ENCODE measurements at regions not wholly inside any gene's neighbourhood (a gene's known extent, or its start where the extent isn't known, plus 50 kb on each side); places are given as distances from the start of the nearest gene placed in this dataset.

- Histone ChIP-seq H3K4me1 (ENCODE audit: insufficient read depth, low read length) (no peaks in the 10 kb centered on the region), H2AFZ (ENCODE audit: low read depth, low read length) (no peak overlapping the region), H4K20me1 (ENCODE audit: insufficient read depth, low read length) (no peaks in the 10 kb centered on the region), H3K9ac (ENCODE audit: low read depth, low read length) (no peak overlapping the region), H3K9me3 (ENCODE audit: insufficient read depth, low read length, severe bottlenecking) (no peaks in the 10 kb centered on the region), H3K4me2 (ENCODE audit: insufficient read depth, low read length) (no peak overlapping the region), H3K27ac (ENCODE audit: low read length) (no peak overlapping the region), H3K4me3 (ENCODE audit: low read depth in 1 of 2, low read length in 2 of 2) (no peak overlapping the region), H3K79me2 (ENCODE audit: insufficient read depth, low read length) (no peaks in the 10 kb centered on the region), H3K27me3 (ENCODE audit: insufficient read depth, low read length, poor library complexity) (no peaks in the 10 kb centered on the region), H3K36me3 (ENCODE audit: insufficient read depth, low read length) (no peaks in the 10 kb centered on the region)
- DNase-seq (no peak), ATAC-seq (ENCODE audit: insufficient read depth, low read depth) (no peak)
- TF ChIP-seq CTCF (IDR thresholded peaks at IDR 0.05; ENCODE audit: borderline replicate concordance, extremely low read depth, low read length, poor library complexity, severe bottlenecking) (no peak), EZH2 (IDR thresholded peaks at IDR 0.05; ENCODE audit: borderline replicate concordance, low read depth, low read length, severe bottlenecking) (no peak)
These were observed 246.0 kb downstream of the WNT5A start for GRCh38 chr3:55241098-55241497.

GRCh38 chr3:55235416-55235815 is 251.7 kb downstream of the WNT5A start:
- no peak overlapping the region for H3K27ac ChIP-seq (ENCODE audit: low read length)
- no peaks in the 10 kb centered on the region for H3K4me1 ChIP-seq (ENCODE audit: insufficient read depth, low read length)
- H4K20me1 ChIP-seq (ENCODE audit: insufficient read depth, low read length): no peaks in the 10 kb centered on the region
- DNase-seq (no peak), ATAC-seq (ENCODE audit: insufficient read depth, low read depth) (no peak)
- H3K27me3 ChIP-seq (ENCODE audit: insufficient read depth, low read length, poor library complexity): no peaks in the 10 kb centered on the region
- no peaks in the 10 kb centered on the region for H3K9me3 ChIP-seq (ENCODE audit: insufficient read depth, low read length, severe bottlenecking)
- H3K4me3 ChIP-seq (ENCODE audit: low read depth in 1 of 2, low read length in 2 of 2): no peak overlapping the region
- no peak overlapping the region for H3K9ac ChIP-seq (ENCODE audit: low read depth, low read length)
- no peaks in the 10 kb centered on the region for H3K36me3 ChIP-seq (ENCODE audit: insufficient read depth, low read length)
- no peak overlapping the region for H3K4me2 ChIP-seq (ENCODE audit: insufficient read depth, low read length)
- no peaks in the 10 kb centered on the region for H3K79me2 ChIP-seq (ENCODE audit: insufficient read depth, low read length)
- TF ChIP-seq CTCF (IDR thresholded peaks at IDR 0.05; ENCODE audit: borderline replicate concordance, extremely low read depth, low read length, poor library complexity, severe bottlenecking): no peak
- no peak for TF ChIP-seq EZH2 (IDR thresholded peaks at IDR 0.05; ENCODE audit: borderline replicate concordance, low read depth, low read length, severe bottlenecking)
- no peak overlapping the region for H2AFZ ChIP-seq (ENCODE audit: low read depth, low read length)

GRCh38 chr3:55226696-55227095 is 260.4 kb downstream of the WNT5A start:
- no peaks in the 10 kb centered on the region for H3K9me3 ChIP-seq (ENCODE audit: insufficient read depth, low read length, severe bottlenecking)
- no peaks in the 10 kb centered on the region for H3K4me1 ChIP-seq (ENCODE audit: insufficient read depth, low read length)
- no peak overlapping the region for H2AFZ ChIP-seq (ENCODE audit: low read depth, low read length)
- H3K27ac ChIP-seq (ENCODE audit: low read length): no peak overlapping the region
- no peak overlapping the region for H3K9ac ChIP-seq (ENCODE audit: low read depth, low read length)
- DNase-seq (no peak), ATAC-seq (ENCODE audit: insufficient read depth, low read depth) (no peak)
- H3K4me3 ChIP-seq (ENCODE audit: low read depth in 1 of 2, low read length in 2 of 2): no peak overlapping the region
- no peak overlapping the region for H3K4me2 ChIP-seq (ENCODE audit: insufficient read depth, low read length)
- no peaks in the 10 kb centered on the region for H3K27me3 ChIP-seq (ENCODE audit: insufficient read depth, low read length, poor library complexity)
- H4K20me1 ChIP-seq (ENCODE audit: insufficient read depth, low read length): no peaks in the 10 kb centered on the region
- no peaks in the 10 kb centered on the region for H3K36me3 ChIP-seq (ENCODE audit: insufficient read depth, low read length)
- TF ChIP-seq EZH2 (IDR thresholded peaks at IDR 0.05; ENCODE audit: borderline replicate concordance, low read depth, low read length, severe bottlenecking): no peak
- no peaks in the 10 kb centered on the region for H3K79me2 ChIP-seq (ENCODE audit: insufficient read depth, low read length)

- Histone ChIP-seq H4K20me1 (ENCODE audit: insufficient read depth, low read length) (no peaks in the 10 kb centered on the region), H3K79me2 (ENCODE audit: insufficient read depth, low read length) (no peaks in the 10 kb centered on the region), H3K36me3 (ENCODE audit: insufficient read depth, low read length) (no peaks in the 10 kb centered on the region), H3K4me1 (ENCODE audit: insufficient read depth, low read length) (no peaks in the 10 kb centered on the region), H2AFZ (ENCODE audit: low read depth, low read length) (no peak overlapping the region), H3K4me3 (ENCODE audit: low read depth in 1 of 2, low read length in 2 of 2) (no peak overlapping the region), H3K27ac (ENCODE audit: low read length) (no peak overlapping the region), H3K9me3 (ENCODE audit: insufficient read depth, low read length, severe bottlenecking) (no peaks in the 10 kb centered on the region), H3K27me3 (ENCODE audit: insufficient read depth, low read length, poor library complexity) (no peaks in the 10 kb centered on the region), H3K9ac (ENCODE audit: low read depth, low read length) (no peak overlapping the region), H3K4me2 (ENCODE audit: insufficient read depth, low read length) (no peak overlapping the region)
- no peak for DNase-seq
- no peak for ATAC-seq (ENCODE audit: insufficient read depth, low read depth)
- TF ChIP-seq EZH2 (IDR thresholded peaks at IDR 0.05; ENCODE audit: borderline replicate concordance, low read depth, low read length, severe bottlenecking) (no peak), CTCF (IDR thresholded peaks at IDR 0.05; ENCODE audit: borderline replicate concordance, extremely low read depth, low read length, poor library complexity, severe bottlenecking) (no peak)
These were observed 268.5 kb downstream of the WNT5A start for GRCh38 chr3:55218577-55218976.

All from DND-41 (cell line).